Mammary epithelial cell (primary cell): ENCODE measurements at regions not wholly inside any gene's neighbourhood (a gene's known extent, or its start where the extent isn't known, plus 50 kb on each side); places are given as distances from the start of the nearest gene placed in this dataset.

Experiments
- EZH2 ChIP-seq: IDR thresholded peaks from 2 replicates; pipeline ENCODE4 v1.6.1; 2012; ENCODE audit warnings: low read length, inconsistent platforms, borderline replicate concordance
- TF ChIP-seq, protein P1 (sequence below), 2 donors: IDR thresholded peaks in 1 of 2; conservative IDR thresholded peaks in 1 of 2; 2 replicates each; pipeline ENCODE4 v1.5.1; 2011 to 2012; ENCODE audit warnings: inconsistent platforms in 2 of 2, low read length in 2 of 2, mild to moderate bottlenecking in 2 of 2, control low read depth in 1 of 2, low read depth in 1 of 2; ENCODE audit not compliant: insufficient read depth in 1 of 2; ENCODE audit errors: extremely low read depth in 1 of 2

DNA sequence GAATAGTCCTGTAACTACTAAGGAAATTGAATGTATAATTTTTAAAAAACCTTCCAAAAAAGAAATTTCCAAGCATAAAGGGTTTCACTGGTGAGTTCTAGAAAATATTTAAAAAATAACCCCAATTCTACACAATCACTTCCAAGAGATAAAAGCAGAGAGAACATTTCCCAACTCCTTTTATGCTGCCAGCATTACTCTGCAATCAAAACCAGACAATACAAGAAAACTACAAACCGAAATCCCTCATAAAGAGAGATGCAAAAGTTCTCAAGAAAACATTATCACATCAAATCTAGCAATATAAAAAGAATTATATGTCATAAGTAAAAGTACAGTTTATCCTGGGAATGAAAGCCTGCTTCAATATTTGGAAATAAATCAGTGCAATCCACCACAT lies 84.8 kb downstream of the OAT start:
- TF ChIP-seq, protein P1, sequence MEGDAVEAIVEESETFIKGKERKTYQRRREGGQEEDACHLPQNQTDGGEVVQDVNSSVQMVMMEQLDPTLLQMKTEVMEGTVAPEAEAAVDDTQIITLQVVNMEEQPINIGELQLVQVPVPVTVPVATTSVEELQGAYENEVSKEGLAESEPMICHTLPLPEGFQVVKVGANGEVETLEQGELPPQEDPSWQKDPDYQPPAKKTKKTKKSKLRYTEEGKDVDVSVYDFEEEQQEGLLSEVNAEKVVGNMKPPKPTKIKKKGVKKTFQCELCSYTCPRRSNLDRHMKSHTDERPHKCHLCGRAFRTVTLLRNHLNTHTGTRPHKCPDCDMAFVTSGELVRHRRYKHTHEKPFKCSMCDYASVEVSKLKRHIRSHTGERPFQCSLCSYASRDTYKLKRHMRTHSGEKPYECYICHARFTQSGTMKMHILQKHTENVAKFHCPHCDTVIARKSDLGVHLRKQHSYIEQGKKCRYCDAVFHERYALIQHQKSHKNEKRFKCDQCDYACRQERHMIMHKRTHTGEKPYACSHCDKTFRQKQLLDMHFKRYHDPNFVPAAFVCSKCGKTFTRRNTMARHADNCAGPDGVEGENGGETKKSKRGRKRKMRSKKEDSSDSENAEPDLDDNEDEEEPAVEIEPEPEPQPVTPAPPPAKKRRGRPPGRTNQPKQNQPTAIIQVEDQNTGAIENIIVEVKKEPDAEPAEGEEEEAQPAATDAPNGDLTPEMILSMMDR (conservative IDR thresholded peaks at IDR 0.05 in 1 of 2, IDR thresholded peaks at IDR 0.05 in 1 of 2; ENCODE audit: extremely low read depth in 1 of 2, insufficient read depth in 1 of 2, low read depth in 1 of 2, low read length in 2 of 2) = no peak
- TF ChIP-seq EZH2 = no peak
